Transverse colon (tissue), 4 donors: ENCODE measurements at regions not wholly inside any gene's neighbourhood (a gene's known extent, or its start where the extent isn't known, plus 50 kb on each side); places are given as distances from the start of the nearest gene placed in this dataset.

Experiments
- CTCF ChIP-seq, 5 experiments: fragments of 200-600 bp in 3 of 5; fragments of 450-650 bp in 2 of 5; sonication (generic) in 3 of 5; IDR thresholded peaks; 1 replicate in 2 of 5; 2 replicates in 3 of 5; pipeline ENCODE4 v1.5.1; 2016 to 2017; ENCODE audit warnings: antibody characterized with exemption in 5 of 5, inconsistent platforms in 3 of 5, mild to moderate bottlenecking in 2 of 5, moderate library complexity in 1 of 5
- EP300 ChIP-seq: sonication (generic); formaldehyde crosslinking; IDR thresholded peaks from one replicate; pipeline ENCODE4 v1.6.1; 2017; ENCODE audit warnings: antibody characterized with exemption, low read depth
- POLR2A ChIP-seq: fragments of 450-650 bp; IDR thresholded peaks from one replicate; pipeline ENCODE4 v1.6.1; 2016; ENCODE audit warnings: antibody characterized with exemption, mild to moderate bottlenecking, moderate library complexity
- POLR2AphosphoS5 ChIP-seq, 3 donors: sonication (generic); formaldehyde crosslinking; IDR thresholded peaks; one replicate each; pipeline ENCODE4 v1.6.1; 2016; ENCODE audit warnings: antibody characterized with exemption in 3 of 3

GRCh38 chr2:145764631-145765030, 1244.7 kb upstream of the ZEB2 start:
- no peak for TF ChIP-seq CTCF (IDR thresholded peaks at IDR 0.05)
- no peak for TF ChIP-seq POLR2AphosphoS5 (IDR thresholded peaks at IDR 0.05)
- no peak for TF ChIP-seq POLR2A
- TF ChIP-seq EP300, result no peak
